Transverse colon (tissue), 4 donors: ENCODE measurements at regions not wholly inside any gene's neighbourhood (a gene's known extent, or its start where the extent isn't known, plus 50 kb on each side); places are given as distances from the start of the nearest gene placed in this dataset.

ENCODE experiments used
- DNase-seq: peaks from one replicate; pipeline ENCODE4 v3.0.0-alpha.2; 2019
- H3K27ac ChIP-seq, 4 donors: fragments of 200-600 bp; sonication (generic); 2 replicates each; pipeline ENCODE4 v1.5.1; 2016 to 2018; ENCODE audit warnings: inconsistent platforms in 4 of 4
- H3K27me3 ChIP-seq: fragments of 200-600 bp; sonication (generic); 2 replicates; pipeline ENCODE4 v1.5.1; 2017; ENCODE audit warnings: inconsistent platforms
- H3K36me3 ChIP-seq, 4 donors: fragments of 200-600 bp; sonication (generic); 2 replicates each; pipeline ENCODE4 v1.5.1; 2017 to 2019; ENCODE audit warnings: inconsistent platforms in 4 of 4
- H3K4me1 ChIP-seq, 4 donors: fragments of 200-600 bp; sonication (generic); 2 replicates each; pipeline ENCODE4 v1.5.1; 2017 to 2020; ENCODE audit warnings: inconsistent platforms in 4 of 4
- H3K4me3 ChIP-seq, 4 donors: fragments of 200-600 bp; sonication (generic); 1 replicate in 1 of 4; 2 replicates in 3 of 4; pipeline versions ENCODE4 v1.5.1 to v1.6.1; 2017 to 2019; ENCODE audit warnings: inconsistent platforms in 4 of 4
- H3K9me3 ChIP-seq, 2 donors: fragments of 200-600 bp; sonication (generic); 2 replicates each; pipeline ENCODE4 v1.5.1; 2017 to 2019; ENCODE audit warnings: inconsistent platforms in 2 of 2
- CTCF ChIP-seq, 5 experiments: fragments of 200-600 bp in 3 of 5; fragments of 450-650 bp in 2 of 5; sonication (generic) in 3 of 5; IDR thresholded peaks; 1 replicate in 2 of 5; 2 replicates in 3 of 5; pipeline ENCODE4 v1.5.1; 2016 to 2017; ENCODE audit warnings: antibody characterized with exemption in 5 of 5, inconsistent platforms in 3 of 5, mild to moderate bottlenecking in 2 of 5, moderate library complexity in 1 of 5
- EP300 ChIP-seq: sonication (generic); formaldehyde crosslinking; IDR thresholded peaks from one replicate; pipeline ENCODE4 v1.6.1; 2017; ENCODE audit warnings: antibody characterized with exemption, low read depth
- POLR2A ChIP-seq: fragments of 450-650 bp; IDR thresholded peaks from one replicate; pipeline ENCODE4 v1.6.1; 2016; ENCODE audit warnings: antibody characterized with exemption, mild to moderate bottlenecking, moderate library complexity
- POLR2AphosphoS5 ChIP-seq, 3 donors: sonication (generic); formaldehyde crosslinking; IDR thresholded peaks; one replicate each; pipeline ENCODE4 v1.6.1; 2016; ENCODE audit warnings: antibody characterized with exemption in 3 of 3
- WGBS, 2 donors: methylation state at CpG; one replicate each; pipeline ENCODE4 v1.1.5; 2018; ENCODE audit warnings: low coverage in 1 of 2; 5-methylcytosine and 5-hydroxymethylcytosine counted together
- in situ Hi-C, 4 donors: fragments of 200-750 bp; cut with MboI; loops; one replicate each; pipeline versions ENCODE4 v1.15.0 to v1.15.1; 2017; ENCODE audit warnings: low sequenced_read_pairs in 3 of 4, low pct_ligation_motif_present in 1 of 4, low pct_unique_long_range_greater_than_20kb in 1 of 4
- intact Hi-C: fragments of 100-400 bp; cut with DNase I; formaldehyde crosslinking; loops from one replicate; pipeline ENCODE4 v1.15.1; 2023; ENCODE audit warnings: low total_unique reads

- Histone ChIP-seq H3K27ac (peak overlapping the region in 3 of 4 donors; percentile 33 to 52 (median 40)), H3K4me1 (no peaks in the 10 kb centered on the region), H3K9me3 (no peaks in the 10 kb centered on the region), H3K36me3 (no peaks in the 10 kb centered on the region), H3K4me3 (no peak overlapping the region), H3K27me3 (no peaks in the 10 kb centered on the region)
- TF ChIP-seq POLR2AphosphoS5 (IDR thresholded peaks at IDR 0.05) = no peak
- TF ChIP-seq EP300 = no peak
- TF ChIP-seq POLR2A = no peak
- DNase-seq = no peak
- intact Hi-C loops (no loop called here), in situ Hi-C loops (no loop called here)
- WGBS, 2 donors = 25 to 40% methylated on average over 2 to 3 of the region's 3 CpGs
Observed at GRCh38 chrX:42697544-42697943, 80.4 kb downstream of the PPP1R2C start.

GRCh38 chrX:42696536-42697124, 81.3 kb downstream of the PPP1R2C start:
- TF ChIP-seq CTCF (IDR thresholded peaks at IDR 0.05) (no peak), POLR2A (no peak), POLR2AphosphoS5 (IDR thresholded peaks at IDR 0.05) (no peak), EP300 (no peak)
- peak overlapping the region; percentile 8 to 52 (median 44) for H3K27ac ChIP-seq
- no peak for DNase-seq
- H3K9me3 ChIP-seq = no peaks in the 10 kb centered on the region
- in situ Hi-C loops (no loop called here), intact Hi-C loops (no loop called here)
- no peaks in the 10 kb centered on the region for H3K4me1 ChIP-seq
- H3K27me3 ChIP-seq = no peaks in the 10 kb centered on the region
- H3K4me3 ChIP-seq = no peak overlapping the region
- WGBS, 2 donors = 49% methylated on average over 3 of the region's 3 CpGs; no CpG with 5 or more reads in 1 of the 2 donors
- H3K36me3 ChIP-seq = no peaks in the 10 kb centered on the region

- intact Hi-C loops = no loop called here
- DNase-seq = no peak
- in situ Hi-C loops = no loop called here
- no peak overlapping the region for H3K4me3 ChIP-seq
- H3K27me3 ChIP-seq = no peaks in the 10 kb centered on the region
- TF ChIP-seq POLR2A (no peak), CTCF (IDR thresholded peaks at IDR 0.05) (no peak), EP300 (no peak), POLR2AphosphoS5 (IDR thresholded peaks at IDR 0.05) (no peak)
- WGBS, 2 donors = 58% methylated on average over 4 of the region's 4 CpGs; no CpG with 5 or more reads in 1 of the 2 donors
- H3K9me3 ChIP-seq = no peaks in the 10 kb centered on the region
- H3K27ac ChIP-seq = peak overlapping the region; percentile 8 to 52 (median 38)
- H3K36me3 ChIP-seq = no peaks in the 10 kb centered on the region
- H3K4me1 ChIP-seq = no peaks in the 10 kb centered on the region
Observed at GRCh38 chrX:42695800-42696358, 82.1 kb downstream of the PPP1R2C start.

- no peaks in the 10 kb centered on the region for H3K4me1 ChIP-seq
- intact Hi-C loops = no loop called here
- no peak for TF ChIP-seq EP300
- TF ChIP-seq POLR2AphosphoS5 (IDR thresholded peaks at IDR 0.05) = no peak
- TF ChIP-seq CTCF (IDR thresholded peaks at IDR 0.05) = no peak
- TF ChIP-seq POLR2A = no peak
- H3K4me3 ChIP-seq = no peak overlapping the region
- H3K9me3 ChIP-seq = no peaks in the 10 kb centered on the region
- WGBS, 2 donors = 50% methylated on average over 1 of the region's 1 CpG; no CpG with 5 or more reads in 1 of the 2 donors
- H3K36me3 ChIP-seq = no peaks in the 10 kb centered on the region
- in situ Hi-C loops = no loop called here
- no peak for DNase-seq
- no peak overlapping the region for H3K27ac ChIP-seq
- no peaks in the 10 kb centered on the region for H3K27me3 ChIP-seq
Observed at GRCh38 chrX:42694260-42694815, 83.6 kb downstream of the PPP1R2C start.
